Spleen (tissue), 11 donors: ENCODE measurements at regions not wholly inside any gene's neighbourhood (a gene's known extent, or its start where the extent isn't known, plus 50 kb on each side); places are given as distances from the start of the nearest gene placed in this dataset.

Experiments
- DNase-seq: peaks from one replicate; pipeline ENCODE4 v3.0.0-alpha.2; 2020
- H3K27ac ChIP-seq, 8 donors: fragments of 200-600 bp; sonication (generic) in 7 of 8; 1 replicate in 4 of 8; 2 replicates in 4 of 8; pipeline versions ENCODE4 v1.5.0 to v1.8.0; 2016 to 2021; ENCODE audit warnings: inconsistent platforms in 4 of 8, mild to moderate bottlenecking in 4 of 8, moderate library complexity in 1 of 8
- H3K27me3 ChIP-seq, 7 donors: fragments of 200-600 bp; sonication (generic) in 6 of 7; replicated peaks in 1 of 7; 1 replicate in 4 of 7; 2 replicates in 3 of 7; pipeline versions ENCODE4 v1.5.0 to v1.8.0; 2016 to 2021; ENCODE audit warnings: inconsistent platforms in 3 of 7, mild to moderate bottlenecking in 1 of 7
- H3K36me3 ChIP-seq, 6 donors: fragments of 200-600 bp; sonication (generic) in 5 of 6; 1 replicate in 4 of 6; 2 replicates in 2 of 6; pipeline versions ENCODE4 v1.5.0 to v1.8.0; 2016 to 2021; ENCODE audit warnings: inconsistent platforms in 2 of 6
- H3K4me1 ChIP-seq, 6 donors: fragments of 200-600 bp; sonication (generic) in 5 of 6; 1 replicate in 3 of 6; 2 replicates in 3 of 6; pipeline versions ENCODE4 v1.5.0 to v1.8.0; 2016 to 2021; ENCODE audit warnings: inconsistent platforms in 3 of 6
- H3K4me3 ChIP-seq, 8 donors: fragments of 200-600 bp; sonication (generic) in 7 of 8; 1 replicate in 4 of 8; 2 replicates in 4 of 8; pipeline versions ENCODE4 v1.5.0 to v1.8.0; 2016 to 2021; ENCODE audit warnings: inconsistent platforms in 4 of 8, mild to moderate bottlenecking in 4 of 8, moderate library complexity in 2 of 8
- H3K9me3 ChIP-seq, 8 donors: fragments of 200-600 bp; sonication (generic) in 7 of 8; 1 replicate in 4 of 8; 2 replicates in 4 of 8; pipeline versions ENCODE4 v1.5.0 to v1.8.0; 2016 to 2021; ENCODE audit warnings: inconsistent platforms in 4 of 8
- CTCF ChIP-seq, 11 experiments: fragments of 200-600 bp in 7 of 11; fragments of 450-650 bp in 4 of 11; sonication (generic) in 4 of 11; IDR thresholded peaks in 8 of 11; conservative IDR thresholded peaks in 3 of 11; 1 replicate in 7 of 11; 2 replicates in 4 of 11; pipeline versions ENCODE4 v1.4.0 to v1.8.0; 2016 to 2021; ENCODE audit warnings: antibody characterized with exemption in 11 of 11, inconsistent platforms in 4 of 11, mild to moderate bottlenecking in 1 of 11
- POLR2A ChIP-seq, 3 donors: fragments of 450-650 bp; IDR thresholded peaks; one replicate each; pipeline ENCODE4 v1.5.1; 2017; ENCODE audit warnings: antibody characterized with exemption in 3 of 3, mild to moderate bottlenecking in 1 of 3
- POLR2AphosphoS5 ChIP-seq, 3 donors: sonication (generic); formaldehyde crosslinking; IDR thresholded peaks; one replicate each; pipeline ENCODE4 v1.5.1; 2017; ENCODE audit warnings: antibody characterized with exemption in 3 of 3
- WGBS, 5 donors: extraction: QIAGEN DNeasy Blood & Tissue Kit in 3 of 5; methylation state at CpG; one replicate each; pipeline versions ENCODE4 v1.1.5 to v1.1.7; 2013 to 2018; 5-methylcytosine and 5-hydroxymethylcytosine counted together
- intact Hi-C: fragments of 100-400 bp; cut with DNase I; formaldehyde crosslinking; loops from one replicate; pipeline ENCODE4 v1.15.0; 2023; ENCODE audit warnings: low total_unique reads
- donor health status: healthy with polysubstance abuse.
- donor health status: DM: no; HTN: no; CAD: no; lungs with moderate emphysema.
- donor health status: DM: no; HTN: no; CAD: no.
- donor health status: Bipolar disorder and iron deficiency.
- donor health status: healthy.
- donor health status: DM: no; HTN: no; CAD: no.
- donor health status: DM: yes; HTN: yes; CAD: no.

- Histone ChIP-seq H3K4me3 (no peak overlapping the region), H3K27me3 (peaks cover 0 to 26% (median 0%) of the 10 kb centered on the region in 7 donors), H3K9me3 (peaks cover 0 to 12% (median 6%) of the 10 kb centered on the region in 8 donors), H3K4me1 (peaks cover 0 to 6% (median 0%) of the 10 kb centered on the region in 6 donors), H3K27ac (no peak overlapping the region), H3K36me3 (no peaks in the 10 kb centered on the region)
- intact Hi-C loops = loop anchor here (5.0 kb wide), 1 partner anchor 1333 kb away; no protein-coding TSS in a partner anchor
- TF ChIP-seq POLR2AphosphoS5 (IDR thresholded peaks at IDR 0.05) (no peak), POLR2A (IDR thresholded peaks at IDR 0.05) (no peak), CTCF (IDR thresholded peaks at IDR 0.05 in 8 of 11, conservative IDR thresholded peaks at IDR 0.05 in 3 of 11) (no peak)
- WGBS, 5 donors = 82 to 95% (median 87%) methylated on average over 2 of the region's 2 CpGs
- no peak for DNase-seq
Measured at GRCh38 chr17:14925498-14925897, 339.6 kb downstream of the PMP22 start.

GRCh38 chr17:14923981-14924380, 341.1 kb downstream of the PMP22 start:
- Histone ChIP-seq H3K36me3 (no peaks in the 10 kb centered on the region), H3K4me1 (peaks cover 0 to 6% (median 0%) of the 10 kb centered on the region in 6 donors), H3K27me3 (peaks cover 0 to 26% (median 0%) of the 10 kb centered on the region in 7 donors), H3K4me3 (no peak overlapping the region), H3K9me3 (peaks cover 0 to 12% (median 6%) of the 10 kb centered on the region in 8 donors), H3K27ac (no peak overlapping the region)
- TF ChIP-seq POLR2A (IDR thresholded peaks at IDR 0.05) (no peak), POLR2AphosphoS5 (IDR thresholded peaks at IDR 0.05) (no peak), CTCF (IDR thresholded peaks at IDR 0.05 in 8 of 11, conservative IDR thresholded peaks at IDR 0.05 in 3 of 11) (no peak)
- WGBS, 5 donors = 72 to 85% (median 80%) methylated on average over 3 of the region's 3 CpGs
- intact Hi-C loops = no loop called here
- DNase-seq = no peak

GRCh38 chr17:14922411-14922810, 342.7 kb downstream of the PMP22 start:
- Histone ChIP-seq H3K36me3 (no peaks in the 10 kb centered on the region), H3K27ac (no peak overlapping the region), H3K9me3 (peaks cover 0 to 12% (median 6%) of the 10 kb centered on the region in 8 donors), H3K27me3 (peaks cover 0 to 18% (median 0%) of the 10 kb centered on the region in 7 donors), H3K4me1 (peaks cover 0 to 6% (median 0%) of the 10 kb centered on the region in 6 donors), H3K4me3 (no peak overlapping the region)
- intact Hi-C loops = no loop called here
- WGBS, 5 donors = 47 to 80% (median 64%) methylated on average over 2 of the region's 2 CpGs
- DNase-seq = no peak
- TF ChIP-seq POLR2AphosphoS5 (IDR thresholded peaks at IDR 0.05) = no peak
- TF ChIP-seq CTCF (IDR thresholded peaks at IDR 0.05 in 8 of 11, conservative IDR thresholded peaks at IDR 0.05 in 3 of 11) = no peak

- DNase-seq = no peak
- TF ChIP-seq CTCF (IDR thresholded peaks at IDR 0.05 in 8 of 11, conservative IDR thresholded peaks at IDR 0.05 in 3 of 11) (no peak), POLR2A (IDR thresholded peaks at IDR 0.05) (no peak), POLR2AphosphoS5 (IDR thresholded peaks at IDR 0.05) (no peak)
- Histone ChIP-seq H3K9me3 (peaks cover 0 to 12% (median 6%) of the 10 kb centered on the region in 8 donors), H3K27ac (no peak overlapping the region), H3K4me1 (peaks cover 0 to 6% (median 0%) of the 10 kb centered on the region in 6 donors), H3K27me3 (peaks cover 0 to 13% (median 0%) of the 10 kb centered on the region in 7 donors), H3K36me3 (no peaks in the 10 kb centered on the region), H3K4me3 (no peak overlapping the region)
- intact Hi-C loops = no loop called here
- 88 to 98% (median 88%) methylated on average over 3 of the region's 3 CpGs for WGBS, 5 donors
Measured at GRCh38 chr17:14921936-14922335, 343.2 kb downstream of the PMP22 start.
